IMR-90 (cell line): ENCODE measurements at regions not wholly inside any gene's neighbourhood (a gene's known extent, or its start where the extent isn't known, plus 50 kb on each side); places are given as distances from the start of the nearest gene placed in this dataset.

ENCODE experiments used
- ATAC-seq: fragments of 200-7000 bp; cut with Tn5 transposase; 2 replicates; pipeline ENCODE4 v1.9.1; 2020; ENCODE audit warnings: low read depth, mild to moderate bottlenecking, moderate library complexity
- BruUV-seq: library from RNA; stranded (reverse); fragments of 400-500 nt; replicated peaks from 2 replicates; lab custom pipeline; 2021; lab: Mats Ljungman, UMichigan
- CTCF ChIA-PET: fragments of 300-600 bp; formaldehyde crosslinking; extraction: SDS; loops from one replicate; lab custom pipeline; 2021; ENCODE audit warnings: antibody characterized with exemption; lab: Yijun Ruan, JAX
- POLR2A ChIA-PET: fragments of 300-600 bp; sonication (Branson Sonifier 250); formaldehyde crosslinking; loops from one replicate; lab custom pipeline; 2022; ENCODE audit warnings: antibody characterized with exemption; ENCODE audit not compliant: unreplicated experiment; lab: Charles Lee
- DNase-seq: peaks from one replicate; pipeline ENCODE4 v3.0.0; 2013
- H2AFZ ChIP-seq: replicated peaks from 2 replicates; pipeline ENCODE3; 2013; ENCODE audit warnings: low read length, mild to moderate bottlenecking; ENCODE audit not compliant: poor library complexity
- H2AK5ac ChIP-seq: 2 replicates; pipeline ENCODE4 v1.6.1; 2013; ENCODE audit warnings: low read depth, low read length, inconsistent platforms
- H2AK9ac ChIP-seq: replicated peaks from 2 replicates; pipeline ENCODE3; 2013; ENCODE audit warnings: mild to moderate bottlenecking, low read depth, low read length, moderate library complexity; ENCODE audit not compliant: poor library complexity
- H2BK120ac ChIP-seq: 2 replicates; pipeline ENCODE4 v1.6.1; 2013; ENCODE audit warnings: low read depth, low read length, inconsistent platforms
- H2BK15ac ChIP-seq: 3 replicates; pipeline ENCODE4 v1.6.1; 2013; ENCODE audit warnings: low read depth, low read length, inconsistent platforms
- H2BK20ac ChIP-seq: 2 replicates; pipeline ENCODE4 v1.6.1; 2013; ENCODE audit warnings: low read depth, mild to moderate bottlenecking, inconsistent platforms, low read length, moderate library complexity
- H2BK5ac ChIP-seq: 2 replicates; pipeline ENCODE4 v1.6.1; 2013; ENCODE audit warnings: mild to moderate bottlenecking, low read depth, low read length, inconsistent platforms; ENCODE audit not compliant: poor library complexity, severe bottlenecking
- H3K14ac ChIP-seq: replicated peaks from 2 replicates; pipeline ENCODE4 v1.6.1; 2013; ENCODE audit warnings: low read depth, low read length, inconsistent platforms
- H3K18ac ChIP-seq: 2 replicates; pipeline ENCODE4 v1.6.1; 2013; ENCODE audit warnings: low read depth, low read length, control low read depth
- H3K23ac ChIP-seq: 2 replicates; pipeline ENCODE4 v1.6.1; 2013; ENCODE audit warnings: low read depth, low read length, inconsistent platforms
- H3K27ac ChIP-seq: 2 replicates; pipeline ENCODE4 v1.5.1; 2013; ENCODE audit warnings: mild to moderate bottlenecking, control low read depth, low read length; ENCODE audit not compliant: insufficient read depth
- H3K27me3 ChIP-seq: 2 replicates; pipeline ENCODE4 v1.6.1; 2013; ENCODE audit warnings: low read length; ENCODE audit not compliant: control insufficient read depth, insufficient read depth
- H3K36me3 ChIP-seq: 2 replicates; pipeline ENCODE4 v1.6.1; 2013; ENCODE audit warnings: low read length, mixed read lengths; ENCODE audit not compliant: control insufficient read depth, insufficient read depth
- H3K4ac ChIP-seq: 2 replicates; pipeline ENCODE4 v1.6.1; 2013; ENCODE audit warnings: low read depth, low read length, inconsistent platforms
- H3K4me1 ChIP-seq: 2 replicates; pipeline ENCODE4 v1.6.1; 2013; ENCODE audit warnings: low read length, mixed read lengths; ENCODE audit not compliant: control insufficient read depth, insufficient read depth
- H3K4me2 ChIP-seq: 2 replicates; pipeline ENCODE4 v1.6.1; 2013; ENCODE audit warnings: low read depth, mild to moderate bottlenecking, control low read depth, low read length, moderate library complexity
- H3K4me3 ChIP-seq: 2 replicates; pipeline ENCODE4 v1.5.1; 2013; ENCODE audit warnings: low read depth, mild to moderate bottlenecking, control low read depth, low read length, moderate library complexity; ENCODE audit not compliant: insufficient read depth
- H3K56ac ChIP-seq: 2 replicates; pipeline ENCODE4 v1.6.1; 2013; ENCODE audit warnings: low read length, inconsistent platforms; ENCODE audit not compliant: insufficient read depth; ENCODE audit errors: extremely low read depth
- H3K79me1 ChIP-seq, 2 experiments: 2 replicates each; pipeline ENCODE4 v1.6.1; 2013; ENCODE audit warnings: low read length in 2 of 2, inconsistent platforms in 1 of 2, low read depth in 1 of 2
- H3K9ac ChIP-seq: 2 replicates; pipeline ENCODE4 v1.6.1; 2013; ENCODE audit warnings: low read depth, low read length, control low read depth
- H3K9me1 ChIP-seq: 2 replicates; pipeline ENCODE4 v1.6.1; 2013; ENCODE audit warnings: low read length, inconsistent platforms; ENCODE audit not compliant: insufficient read depth
- H3K9me3 ChIP-seq: 2 replicates; pipeline ENCODE4 v1.6.1; 2013; ENCODE audit warnings: low read length; ENCODE audit not compliant: control insufficient read depth, insufficient read depth
- H4K20me1 ChIP-seq: 2 replicates; pipeline ENCODE4 v1.6.1; 2013; ENCODE audit warnings: low read length, inconsistent platforms; ENCODE audit not compliant: insufficient read depth
- H4K5ac ChIP-seq: 2 replicates; pipeline ENCODE4 v1.6.1; 2013; ENCODE audit warnings: mild to moderate bottlenecking, low read depth, low read length, control low read depth
- H4K8ac ChIP-seq, 2 experiments: 2 replicates each; pipeline ENCODE4 v1.6.1; 2013; ENCODE audit warnings: low read depth in 2 of 2, low read length in 2 of 2, control low read depth in 1 of 2, inconsistent platforms in 1 of 2
- H4K91ac ChIP-seq: 2 replicates; pipeline ENCODE4 v1.6.1; 2013; ENCODE audit warnings: low read depth, low read length, inconsistent platforms; ENCODE audit not compliant: insufficient read depth
- BHLHE40 ChIP-seq: fragments of 150-350 bp; IDR thresholded peaks from 2 replicates; pipeline ENCODE4 v1.6.1; 2016; ENCODE audit warnings: mild to moderate bottlenecking, low read depth, low read length
- FOS ChIP-seq: fragments of 150-350 bp; IDR thresholded peaks from 2 replicates; pipeline ENCODE4 v1.6.1; 2016; ENCODE audit warnings: low read depth, low read length
- MAFK ChIP-seq: IDR thresholded peaks from 2 replicates; pipeline ENCODE4 v1.6.1; 2012; ENCODE audit warnings: low read depth, low read length, improper control_type of control experiment
- MAZ ChIP-seq: IDR thresholded peaks from 2 replicates; pipeline ENCODE4 v1.6.1; 2012; ENCODE audit warnings: low read depth, mild to moderate bottlenecking, low read length, improper control_type of control experiment, moderate library complexity, borderline replicate concordance
- MXI1 ChIP-seq: IDR thresholded peaks from 2 replicates; pipeline ENCODE4 v1.6.1; 2012; ENCODE audit warnings: low read depth, mild to moderate bottlenecking, low read length, moderate library complexity, borderline replicate concordance
- NFE2L2 ChIP-seq: fragments of 150-350 bp; IDR thresholded peaks from 2 replicates; pipeline ENCODE4 v1.6.1; 2016; ENCODE audit warnings: low read depth, mild to moderate bottlenecking, low read length
- POLR2A ChIP-seq: IDR thresholded peaks from 2 replicates; pipeline ENCODE4 v1.6.1; 2012; ENCODE audit warnings: mild to moderate bottlenecking, low read depth, low read length
- RAD21 ChIP-seq: IDR thresholded peaks from 2 replicates; pipeline ENCODE4 v1.6.1; 2012; ENCODE audit warnings: low read length, improper control_type of control experiment
- RFX5 ChIP-seq: IDR thresholded peaks from 2 replicates; pipeline ENCODE4 v1.8.0; 2012; ENCODE audit warnings: low read depth, mild to moderate bottlenecking, low read length, moderate library complexity
- SMC3 ChIP-seq: fragments of 150-350 bp; IDR thresholded peaks from 2 replicates; pipeline ENCODE4 v1.6.1; 2016; ENCODE audit warnings: low read depth, mild to moderate bottlenecking, antibody characterized with exemption, low read length, moderate library complexity
- WGBS, 2 experiments: methylation state at CpG; one replicate each; pipeline versions ENCODE4 v1.1.5 to v1.1.7; 2013; ENCODE audit warnings: missing lambda C conversion rate in 2 of 2; ENCODE audit not compliant: insufficient read length in 1 of 2; ENCODE audit errors: extremely low coverage in 2 of 2; 5-methylcytosine and 5-hydroxymethylcytosine counted together
- dilution Hi-C: fragments of 300-500 bp; cut with HindIII; formaldehyde crosslinking; loops from one replicate; pipeline ENCODE4 v1.14.3; 2018; ENCODE audit warnings: low sequenced_read_pairs; ENCODE audit not compliant: unreplicated experiment
- in situ Hi-C: fragments of 300-500 bp; cut with MboI; formaldehyde crosslinking; loops from 3 replicates; pipeline ENCODE4 v1.14.3; 2019; ENCODE audit warnings: low sequenced_read_pairs, inconsistent platforms, mixed read lengths
- intact Hi-C: fragments of 100-400 bp; cut with micrococcal nuclease; formaldehyde crosslinking; loops from 2 replicates; pipeline ENCODE4 v1.10.0; 2022
- TF ChIP-seq, protein P1 (sequence below): fragments of 150-350 bp; IDR thresholded peaks from 2 replicates; pipeline ENCODE4 v1.6.1; 2016; ENCODE audit warnings: low read depth, mild to moderate bottlenecking, low read length, moderate library complexity, borderline replicate concordance
- TF ChIP-seq, protein P2 (sequence below): conservative IDR thresholded peaks from 2 replicates; pipeline ENCODE4 v1.5.1; 2012; ENCODE audit warnings: mild to moderate bottlenecking, low read depth, low read length, improper control_type of control experiment
- TF ChIP-seq, protein P3 (sequence below): fragments of 150-350 bp; IDR thresholded peaks from 2 replicates; pipeline ENCODE4 v1.6.1; 2017; ENCODE audit warnings: mild to moderate bottlenecking, antibody characterized with exemption, low read length, low read depth

DNA sequence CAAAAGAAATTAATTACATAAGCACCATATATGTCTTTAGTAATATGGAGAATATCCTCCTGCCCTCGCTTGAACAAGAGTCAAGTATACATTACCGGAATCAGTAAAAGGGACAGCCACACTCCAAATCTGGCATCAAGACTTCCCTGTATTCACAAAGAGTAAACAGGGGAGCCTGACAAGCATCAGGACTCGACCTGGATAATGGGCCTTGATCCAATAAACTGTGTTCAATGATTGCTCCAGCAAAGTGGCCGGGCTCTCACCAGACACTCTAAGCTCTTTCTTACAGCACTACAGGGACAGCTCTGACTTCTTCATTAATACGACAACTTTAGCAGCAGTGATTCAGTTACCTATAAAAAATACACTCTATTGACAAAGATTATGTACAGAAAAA is 307.9 kb upstream of the POU3F2 start:
- Histone ChIP-seq H3K9me3 (peaks cover 17% of the 10 kb centered on the region), H2AK9ac (no peak overlapping the region), H4K8ac (no peak overlapping the region), H3K27me3 (no peaks in the 10 kb centered on the region), H2BK15ac (no peak overlapping the region), H2BK20ac (no peak overlapping the region), H3K56ac (no peak overlapping the region), H3K9me1 (no peaks in the 10 kb centered on the region), H2BK5ac (no peak overlapping the region), H3K14ac (no peak overlapping the region), H3K4me2 (no peak overlapping the region), H3K4ac (no peak overlapping the region), H3K9ac (no peak overlapping the region), H4K91ac (no peak overlapping the region), H2AFZ (no peak overlapping the region), H2BK120ac (no peak overlapping the region), H3K4me3 (no peak overlapping the region), H3K4me1 (no peaks in the 10 kb centered on the region), H3K79me1 (no peaks in the 10 kb centered on the region), H4K5ac (no peak overlapping the region), H2AK5ac (no peak overlapping the region), H3K27ac (no peak overlapping the region), H3K18ac (no peak overlapping the region), H3K36me3 (no peaks in the 10 kb centered on the region), H4K20me1 (no peaks in the 10 kb centered on the region), H3K23ac (no peak overlapping the region)
- ChIA-PET CTCF (no interaction called here), POLR2A (no interaction called here)
- no peak for ATAC-seq
- in situ Hi-C loops (no loop called here), dilution Hi-C loops (no loop called here), intact Hi-C loops (no loop called here)
- no CpG with 5 or more reads among the region's 5 CpGs for whole genome bisulfite sequencing, 2 experiments
- BruUV-seq, result no TSS peak
- no peak for DNase-seq
- TF ChIP-seq RAD21, result no peak
- no peak for TF ChIP-seq SMC3
- TF ChIP-seq, protein P1, sequence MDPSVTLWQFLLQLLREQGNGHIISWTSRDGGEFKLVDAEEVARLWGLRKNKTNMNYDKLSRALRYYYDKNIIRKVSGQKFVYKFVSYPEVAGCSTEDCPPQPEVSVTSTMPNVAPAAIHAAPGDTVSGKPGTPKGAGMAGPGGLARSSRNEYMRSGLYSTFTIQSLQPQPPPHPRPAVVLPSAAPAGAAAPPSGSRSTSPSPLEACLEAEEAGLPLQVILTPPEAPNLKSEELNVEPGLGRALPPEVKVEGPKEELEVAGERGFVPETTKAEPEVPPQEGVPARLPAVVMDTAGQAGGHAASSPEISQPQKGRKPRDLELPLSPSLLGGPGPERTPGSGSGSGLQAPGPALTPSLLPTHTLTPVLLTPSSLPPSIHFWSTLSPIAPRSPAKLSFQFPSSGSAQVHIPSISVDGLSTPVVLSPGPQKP, result no peak
- TF ChIP-seq POLR2A, result no peak
- no peak for TF ChIP-seq NFE2L2
- no peak for TF ChIP-seq MAZ
- TF ChIP-seq BHLHE40, result no peak
- TF ChIP-seq RFX5, result no peak
- no peak for TF ChIP-seq FOS
- TF ChIP-seq MXI1, result no peak
- TF ChIP-seq MAFK, result no peak
- TF ChIP-seq, protein P2, sequence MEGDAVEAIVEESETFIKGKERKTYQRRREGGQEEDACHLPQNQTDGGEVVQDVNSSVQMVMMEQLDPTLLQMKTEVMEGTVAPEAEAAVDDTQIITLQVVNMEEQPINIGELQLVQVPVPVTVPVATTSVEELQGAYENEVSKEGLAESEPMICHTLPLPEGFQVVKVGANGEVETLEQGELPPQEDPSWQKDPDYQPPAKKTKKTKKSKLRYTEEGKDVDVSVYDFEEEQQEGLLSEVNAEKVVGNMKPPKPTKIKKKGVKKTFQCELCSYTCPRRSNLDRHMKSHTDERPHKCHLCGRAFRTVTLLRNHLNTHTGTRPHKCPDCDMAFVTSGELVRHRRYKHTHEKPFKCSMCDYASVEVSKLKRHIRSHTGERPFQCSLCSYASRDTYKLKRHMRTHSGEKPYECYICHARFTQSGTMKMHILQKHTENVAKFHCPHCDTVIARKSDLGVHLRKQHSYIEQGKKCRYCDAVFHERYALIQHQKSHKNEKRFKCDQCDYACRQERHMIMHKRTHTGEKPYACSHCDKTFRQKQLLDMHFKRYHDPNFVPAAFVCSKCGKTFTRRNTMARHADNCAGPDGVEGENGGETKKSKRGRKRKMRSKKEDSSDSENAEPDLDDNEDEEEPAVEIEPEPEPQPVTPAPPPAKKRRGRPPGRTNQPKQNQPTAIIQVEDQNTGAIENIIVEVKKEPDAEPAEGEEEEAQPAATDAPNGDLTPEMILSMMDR, result no peak
- TF ChIP-seq, protein P3, sequence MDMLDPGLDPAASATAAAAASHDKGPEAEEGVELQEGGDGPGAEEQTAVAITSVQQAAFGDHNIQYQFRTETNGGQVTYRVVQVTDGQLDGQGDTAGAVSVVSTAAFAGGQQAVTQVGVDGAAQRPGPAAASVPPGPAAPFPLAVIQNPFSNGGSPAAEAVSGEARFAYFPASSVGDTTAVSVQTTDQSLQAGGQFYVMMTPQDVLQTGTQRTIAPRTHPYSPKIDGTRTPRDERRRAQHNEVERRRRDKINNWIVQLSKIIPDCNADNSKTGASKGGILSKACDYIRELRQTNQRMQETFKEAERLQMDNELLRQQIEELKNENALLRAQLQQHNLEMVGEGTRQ, result no peak
